Stimulated activated CD4-positive, alpha-beta T cell treated with anti-CD3 and anti-CD28 coated beads, Interleukin-12 subunit alpha, Interleukin-12 subunit beta, amount 100 ng/mL, for 48 hours (primary cell): ENCODE measurements at regions not wholly inside any gene's neighbourhood (a gene's known extent, or its start where the extent isn't known, plus 50 kb on each side); places are given as distances from the start of the nearest gene placed in this dataset.
"Not testable (repeated sequence)": the region's sequence is repeated elsewhere in the genome, so short reads cannot be mapped to it uniquely, and the experiment has no call there.

Experiments
- DNase-seq, 3 donors: peaks; one replicate each; pipeline ENCODE4 v3.0.0-alpha.2; 2020; ENCODE audit warnings: low read depth in 2 of 3, low spot score in 1 of 3

GRCh38 chr4:59583845-59584568 is 1616.1 kb upstream of the ADGRL3 start:
- no peak for DNase-seq

- no peak for DNase-seq
These were observed 1602.4 kb upstream of the ADGRL3 start for GRCh38 chr4:59597536-59598329.

- no peak for DNase-seq
These were observed 1601.9 kb upstream of the ADGRL3 start for GRCh38 chr4:59598330-59598618.

- DNase-seq: no peak
These were observed 1591.7 kb upstream of the ADGRL3 start for GRCh38 chr4:59608466-59608865.

GRCh38 chr4:59612235-59612634 is 1587.9 kb upstream of the ADGRL3 start:
- DNase-seq: no peak

GRCh38 chr4:59615316-59615715 is 1584.8 kb upstream of the ADGRL3 start:
- DNase-seq: no peak

- DNase-seq: no peak
These were observed 1570.8 kb upstream of the ADGRL3 start for GRCh38 chr4:59629348-59629747.

- DNase-seq: no peak
These were observed 1569.9 kb upstream of the ADGRL3 start for GRCh38 chr4:59630235-59630634.

GRCh38 chr4:59630922-59631321 is 1569.2 kb upstream of the ADGRL3 start:
- no peak for DNase-seq

GRCh38 chr4:59637596-59637995 is 1562.5 kb upstream of the ADGRL3 start:
- DNase-seq: no peak

GRCh38 chr4:59643682-59644081 is 1556.4 kb upstream of the ADGRL3 start:
- DNase-seq: no peak

GRCh38 chr4:59644765-59645164 is 1555.4 kb upstream of the ADGRL3 start:
- DNase-seq: no peak

GRCh38 chr4:59646082-59646481 is 1554.0 kb upstream of the ADGRL3 start:
- DNase-seq: no peak

- no peak for DNase-seq
These were observed 1553.1 kb upstream of the ADGRL3 start for GRCh38 chr4:59647011-59647410.

GRCh38 chr4:59647500-59647899 is 1552.6 kb upstream of the ADGRL3 start:
- DNase-seq: no peak

- no peak for DNase-seq
These were observed 1549.3 kb upstream of the ADGRL3 start for GRCh38 chr4:59650861-59651260.

- DNase-seq: no peak
These were observed 1544.1 kb upstream of the ADGRL3 start for GRCh38 chr4:59655996-59656395.

- DNase-seq: no peak
These were observed 1535.4 kb upstream of the ADGRL3 start for GRCh38 chr4:59664771-59665170.

GRCh38 chr4:59666645-59667044 is 1533.5 kb upstream of the ADGRL3 start:
- no peak for DNase-seq

GRCh38 chr4:59671037-59671436 is 1529.1 kb upstream of the ADGRL3 start:
- no peak for DNase-seq

- no peak for DNase-seq
These were observed 1523.7 kb upstream of the ADGRL3 start for GRCh38 chr4:59676389-59676788.

GRCh38 chr4:59676992-59677391 is 1523.1 kb upstream of the ADGRL3 start:
- not testable (repeated sequence) for DNase-seq

GRCh38 chr4:59685626-59686025 is 1514.5 kb upstream of the ADGRL3 start:
- DNase-seq: no peak
